Smooth muscle cell (in vitro differentiated cells): ENCODE measurements at regions not wholly inside any gene's neighbourhood (a gene's known extent, or its start where the extent isn't known, plus 50 kb on each side); places are given as distances from the start of the nearest gene placed in this dataset.
"Not testable (repeated sequence)": the region's sequence is repeated elsewhere in the genome, so short reads cannot be mapped to it uniquely, and the experiment has no call there.

ENCODE experiments used
- DNase-seq: peaks from one replicate; lab custom pipeline; 2025; ENCODE audit not compliant: unreplicated experiment; lab: John Stamatoyannopoulos, UW
- H2AFZ ChIP-seq: fragments of 200-600 bp; sonication (generic); 2 replicates; pipeline ENCODE4 v1.6.0; 2016; ENCODE audit warnings: antibody characterized with exemption, low read depth, mild to moderate bottlenecking
- H3F3A ChIP-seq: fragments of 200-600 bp; sonication (generic); 2 replicates; pipeline ENCODE4 v1.6.0; 2017; ENCODE audit warnings: antibody characterized with exemption, low read depth
- H3K27ac ChIP-seq: fragments of 200-600 bp; sonication (generic); 2 replicates; pipeline ENCODE4 v1.5.1; 2016; ENCODE audit warnings: low read depth, mild to moderate bottlenecking
- H3K27me3 ChIP-seq: fragments of 200-600 bp; sonication (generic); 2 replicates; pipeline ENCODE4 v1.6.1; 2016; ENCODE audit warnings: low read depth, mild to moderate bottlenecking
- H3K36me3 ChIP-seq: fragments of 200-600 bp; sonication (generic); 2 replicates; pipeline ENCODE4 v1.5.1; 2016; ENCODE audit warnings: low read depth
- H3K4me1 ChIP-seq: fragments of 200-600 bp; sonication (generic); 2 replicates; pipeline ENCODE4 v1.5.1; 2016; ENCODE audit warnings: low read depth
- H3K4me2 ChIP-seq: fragments of 200-600 bp; sonication (generic); 2 replicates; pipeline ENCODE4 v1.6.0; 2016; ENCODE audit warnings: mild to moderate bottlenecking
- H3K4me3 ChIP-seq: fragments of 200-600 bp; sonication (generic); 2 replicates; pipeline ENCODE4 v1.5.1; 2016; ENCODE audit warnings: mild to moderate bottlenecking
- H3K79me2 ChIP-seq: fragments of 200-600 bp; sonication (generic); 2 replicates; pipeline ENCODE4 v1.6.0; 2016; ENCODE audit warnings: low read depth, mild to moderate bottlenecking
- H3K9ac ChIP-seq: fragments of 200-600 bp; sonication (generic); 2 replicates; pipeline ENCODE4 v1.6.0; 2016; ENCODE audit warnings: low read depth
- H3K9me3 ChIP-seq: fragments of 200-600 bp; sonication (generic); replicated peaks from 2 replicates; pipeline ENCODE4 v1.5.1; 2016; ENCODE audit warnings: low read depth
- H4K20me1 ChIP-seq: fragments of 200-600 bp; sonication (generic); 2 replicates; pipeline ENCODE4 v1.6.0; 2016; ENCODE audit warnings: low read depth
- CTCF ChIP-seq: fragments of 200-600 bp; sonication (generic); IDR thresholded peaks from 2 replicates; pipeline ENCODE4 v1.5.1; 2017; ENCODE audit warnings: borderline replicate concordance, mild to moderate bottlenecking, antibody characterized with exemption; ENCODE audit not compliant: insufficient read depth, poor library complexity, severe bottlenecking
- WGBS: methylation state at CpG from one replicate; pipeline ENCODE4 v1.1.7; 2016; ENCODE audit warnings: low lambda C conversion rate; 5-methylcytosine and 5-hydroxymethylcytosine counted together

- no peak overlapping the region for H3K4me2 ChIP-seq
- no peaks in the 10 kb centered on the region for H4K20me1 ChIP-seq
- no peaks in the 10 kb centered on the region for H3K27me3 ChIP-seq
- no peak overlapping the region for H3K27ac ChIP-seq
- H3K4me1 ChIP-seq = peaks cover 6% of the 10 kb centered on the region
- H3F3A ChIP-seq = no peaks in the 10 kb centered on the region
- H3K79me2 ChIP-seq = no peaks in the 10 kb centered on the region
- no peak overlapping the region for H3K9ac ChIP-seq
- H3K9me3 ChIP-seq = no peaks in the 10 kb centered on the region
- 86% methylated on average over 12 of the region's 13 CpGs for WGBS
- H3K36me3 ChIP-seq = no peaks in the 10 kb centered on the region
- DNase-seq = no peak
- no peak for TF ChIP-seq CTCF
- H3K4me3 ChIP-seq = no peak overlapping the region
- no peak overlapping the region for H2AFZ ChIP-seq
These were observed 270.1 kb downstream of the ADGRD1 start for GRCh38 chr12:131223791-131224225.

GRCh38 chr12:131224226-131225065 lies 270.7 kb downstream of the ADGRD1 start:
- not testable (repeated sequence) for H3K27ac ChIP-seq, H3K9ac ChIP-seq, H3K4me2 ChIP-seq, H3K4me3 ChIP-seq, H3K4me1 ChIP-seq, H3K79me2 ChIP-seq, H2AFZ ChIP-seq, H3K9me3 ChIP-seq, H4K20me1 ChIP-seq, H3F3A ChIP-seq, H3K36me3 ChIP-seq, H3K27me3 ChIP-seq, DNase-seq
- WGBS = 29% methylated on average over 3 of the region's 17 CpGs

- H3K27ac ChIP-seq, H3K27me3 ChIP-seq, H3K9me3 ChIP-seq, H3K4me2 ChIP-seq, H3K36me3 ChIP-seq, H3F3A ChIP-seq, H3K79me2 ChIP-seq, DNase-seq, H4K20me1 ChIP-seq, H3K4me3 ChIP-seq, H2AFZ ChIP-seq, H3K9ac ChIP-seq: not testable (repeated sequence)
- H3K4me1 ChIP-seq = peaks cover 14% of the 10 kb centered on the region
- WGBS = 88% methylated on average over 10 of the region's 12 CpGs
These were observed 271.3 kb downstream of the ADGRD1 start for GRCh38 chr12:131225066-131225380.

- H3K4me3 ChIP-seq = no peak overlapping the region
- H2AFZ ChIP-seq = no peak overlapping the region
- no peaks in the 10 kb centered on the region for H3K9me3 ChIP-seq
- DNase-seq = no peak
- H4K20me1 ChIP-seq = no peaks in the 10 kb centered on the region
- peaks cover 20% of the 10 kb centered on the region for H3K4me1 ChIP-seq
- no peaks in the 10 kb centered on the region for H3K36me3 ChIP-seq
- H3K4me2 ChIP-seq = no peak overlapping the region
- no peaks in the 10 kb centered on the region for H3F3A ChIP-seq
- 67% methylated on average over 12 of the region's 12 CpGs for WGBS
- H3K27me3 ChIP-seq = no peaks in the 10 kb centered on the region
- no peak for TF ChIP-seq CTCF
- H3K9ac ChIP-seq = no peak overlapping the region
- no peaks in the 10 kb centered on the region for H3K79me2 ChIP-seq
- no peak overlapping the region for H3K27ac ChIP-seq
These were observed 272.9 kb downstream of the ADGRD1 start for GRCh38 chr12:131226345-131227265.

GRCh38 chr12:131227641-131228040 lies 273.9 kb downstream of the ADGRD1 start:
- H3K4me3 ChIP-seq, H3K9me3 ChIP-seq, H4K20me1 ChIP-seq, H2AFZ ChIP-seq, H3K9ac ChIP-seq, DNase-seq, H3K36me3 ChIP-seq, H3K4me2 ChIP-seq, H3K27ac ChIP-seq, H3K27me3 ChIP-seq, H3F3A ChIP-seq, H3K79me2 ChIP-seq: not testable (repeated sequence)
- 96% methylated on average over 16 of the region's 22 CpGs for WGBS
- peaks cover 16% of the 10 kb centered on the region for H3K4me1 ChIP-seq

GRCh38 chr12:131229079-131229425 lies 275.3 kb downstream of the ADGRD1 start:
- H3K4me2 ChIP-seq, H2AFZ ChIP-seq, H3K4me3 ChIP-seq, H3K27ac ChIP-seq, H3K9ac ChIP-seq, H3F3A ChIP-seq, H3K9me3 ChIP-seq, H3K27me3 ChIP-seq, DNase-seq, H3K36me3 ChIP-seq, H4K20me1 ChIP-seq, H3K79me2 ChIP-seq: not testable (repeated sequence)
- H3K4me1 ChIP-seq = peaks cover 16% of the 10 kb centered on the region
- WGBS = 62% methylated on average over 7 of the region's 7 CpGs
